ENCODE measurements at regions not wholly inside any gene's neighbourhood (a gene's known extent, or its start where the extent isn't known, plus 50 kb on each side); places are given as distances from the start of the nearest gene placed in this dataset.

GRCh38 chr19:28457620-28458019 is 755.3 kb downstream of the UQCRFS1 start:
- Histone ChIP-seq H3K36me3 (no peaks in the 10 kb centered on the region), H3K4me1 (no peaks in the 10 kb centered on the region), H3K27ac (no peak overlapping the region), H3K9me3 (no peaks in the 10 kb centered on the region), H3K27me3 (no peaks in the 10 kb centered on the region), H3K4me3 (no peak overlapping the region)
- intact Hi-C loops (cut with DNase I; ENCODE audit: low total_unique reads) = no loop called here
- TF ChIP-seq CTCF (IDR thresholded peaks at IDR 0.05) = no peak
- no peak for DNase-seq (ENCODE audit: low spot score in 2 of 2)

GRCh38 chr19:28456708-28457320 is 756.1 kb downstream of the UQCRFS1 start:
- Histone ChIP-seq H3K9me3 (no peaks in the 10 kb centered on the region), H3K4me1 (no peaks in the 10 kb centered on the region), H3K36me3 (no peaks in the 10 kb centered on the region), H3K27me3 (no peaks in the 10 kb centered on the region), H3K27ac (no peak overlapping the region), H3K4me3 (no peak overlapping the region)
- no peak for TF ChIP-seq POLR2AphosphoS5 (IDR thresholded peaks at IDR 0.05)
- no peak for TF ChIP-seq POLR2A (IDR thresholded peaks at IDR 0.05)
- no peak for TF ChIP-seq CTCF (IDR thresholded peaks at IDR 0.05)
- intact Hi-C loops (cut with DNase I; ENCODE audit: low total_unique reads) = no loop called here
- no peak for DNase-seq (ENCODE audit: low spot score in 2 of 2)

- H3K9me3 ChIP-seq = no peaks in the 10 kb centered on the region
- intact Hi-C loops (cut with DNase I; ENCODE audit: low total_unique reads) = no loop called here
- H3K4me3 ChIP-seq = no peak overlapping the region
- DNase-seq (ENCODE audit: low spot score in 2 of 2) = no peak
- H3K36me3 ChIP-seq = no peaks in the 10 kb centered on the region
- H3K27me3 ChIP-seq = no peaks in the 10 kb centered on the region
- TF ChIP-seq POLR2AphosphoS5 (IDR thresholded peaks at IDR 0.05) = no peak
- TF ChIP-seq POLR2A (IDR thresholded peaks at IDR 0.05) = no peak
- no peak for TF ChIP-seq CTCF (IDR thresholded peaks at IDR 0.05)
- no peak overlapping the region for H3K27ac ChIP-seq
- H3K4me1 ChIP-seq = no peaks in the 10 kb centered on the region
Observed at GRCh38 chr19:28456252-28456651, 756.7 kb downstream of the UQCRFS1 start.

- no peak overlapping the region for H3K27ac ChIP-seq
- DNase-seq (ENCODE audit: low spot score in 2 of 2) = no peak
- H3K9me3 ChIP-seq = no peaks in the 10 kb centered on the region
- no peaks in the 10 kb centered on the region for H3K27me3 ChIP-seq
- TF ChIP-seq POLR2AphosphoS5 (IDR thresholded peaks at IDR 0.05) (no peak), CTCF (IDR thresholded peaks at IDR 0.05) (no peak), POLR2A (IDR thresholded peaks at IDR 0.05) (no peak)
- no peaks in the 10 kb centered on the region for H3K4me1 ChIP-seq
- H3K4me3 ChIP-seq = no peak overlapping the region
- intact Hi-C loops (cut with DNase I; ENCODE audit: low total_unique reads) = no loop called here
- no peaks in the 10 kb centered on the region for H3K36me3 ChIP-seq
Observed at GRCh38 chr19:28454083-28454482, 758.9 kb downstream of the UQCRFS1 start.

- H3K4me3 ChIP-seq = no peak overlapping the region
- DNase-seq (ENCODE audit: low spot score in 2 of 2) = no peak
- no peaks in the 10 kb centered on the region for H3K36me3 ChIP-seq
- H3K27me3 ChIP-seq = no peaks in the 10 kb centered on the region
- no peaks in the 10 kb centered on the region for H3K9me3 ChIP-seq
- intact Hi-C loops (cut with DNase I; ENCODE audit: low total_unique reads) = no loop called here
- TF ChIP-seq POLR2AphosphoS5 (IDR thresholded peaks at IDR 0.05) (no peak), CTCF (IDR thresholded peaks at IDR 0.05) (no peak), POLR2A (IDR thresholded peaks at IDR 0.05) (no peak)
- no peaks in the 10 kb centered on the region for H3K4me1 ChIP-seq
- H3K27ac ChIP-seq = no peak overlapping the region
Observed at GRCh38 chr19:28453420-28453819, 759.5 kb downstream of the UQCRFS1 start.
